Non-pigmented ciliary epithelial cell (primary cell): ENCODE measurements at regions not wholly inside any gene's neighbourhood (a gene's known extent, or its start where the extent isn't known, plus 50 kb on each side); places are given as distances from the start of the nearest gene placed in this dataset.

ENCODE experiments used
- DNase-seq: peaks from one replicate; pipeline ENCODE4 v3.0.0-alpha.2; 2010; ENCODE audit warnings: low read depth

DNA sequence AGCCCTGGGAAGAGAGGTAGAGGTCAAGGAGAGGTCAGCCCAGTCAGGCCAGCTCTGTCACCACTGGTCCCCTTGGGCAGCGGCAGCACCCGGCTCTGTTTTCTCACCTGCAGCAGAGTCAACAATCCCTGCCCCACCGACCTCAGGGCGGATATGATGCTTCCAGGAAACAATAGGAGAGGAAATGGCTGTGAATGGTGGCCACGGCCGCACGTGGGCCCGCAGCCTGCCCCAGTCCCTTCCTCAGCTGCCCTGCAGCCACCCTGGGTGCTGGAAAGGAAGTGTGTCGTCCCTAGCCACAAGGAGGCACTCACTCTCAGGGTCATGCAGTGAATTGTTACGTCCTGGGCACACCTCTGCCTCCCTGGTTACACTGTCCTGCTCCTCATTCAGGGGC is 92.5 kb upstream of the ENPP6 start:
- DNase-seq = no peak

GRCh38 chr4:184309241-184310170 is 91.8 kb upstream of the ENPP6 start:
- DNase-seq = no peak

GRCh38 chr4:184306949-184307348 is 89.3 kb upstream of the ENPP6 start:
- DNase-seq = peak; percentile 2

DNA sequence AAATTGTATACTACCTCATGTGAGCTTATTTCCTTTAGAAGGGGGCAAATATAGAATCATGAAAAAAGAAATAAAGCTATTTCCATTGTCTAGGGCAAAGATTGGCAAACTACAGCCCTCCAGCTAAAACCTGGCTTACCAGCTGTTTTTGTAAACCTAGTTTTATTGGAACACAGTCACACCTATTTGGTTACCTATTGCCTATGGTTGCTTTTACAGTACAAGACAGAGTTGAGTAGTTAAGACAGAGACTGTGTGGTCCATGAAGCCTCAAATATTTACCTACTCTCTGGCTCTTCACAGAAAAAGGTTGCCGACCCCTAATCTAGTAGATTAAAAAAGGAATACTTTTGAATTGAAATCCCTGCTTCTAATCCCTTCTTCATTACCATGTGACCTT is 88.8 kb upstream of the ENPP6 start:
- no peak for DNase-seq

- no peak for DNase-seq
Observed at GRCh38 chr4:184300816-184301215, 83.1 kb upstream of the ENPP6 start.

- DNase-seq = no peak
Observed at GRCh38 chr4:184298254-184298653, 80.6 kb upstream of the ENPP6 start.

DNA sequence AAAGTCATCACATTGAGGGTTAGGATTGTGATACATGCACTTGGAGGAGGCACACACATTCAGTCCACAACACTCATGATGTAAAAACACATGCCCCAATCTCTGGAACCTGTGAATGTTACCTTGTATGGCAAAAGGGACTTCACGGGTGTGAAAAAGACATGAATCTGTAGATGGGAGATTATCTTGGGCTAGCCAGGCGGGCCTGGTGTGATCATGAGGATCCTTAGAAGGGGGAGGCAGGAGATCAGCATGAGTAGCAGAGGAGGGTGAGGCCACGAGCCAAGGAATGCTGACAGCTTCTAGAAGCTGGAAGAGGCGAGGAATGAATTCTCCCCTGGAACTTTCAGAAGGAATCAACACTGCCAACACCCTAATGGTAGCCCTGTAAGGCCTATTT is 77.5 kb upstream of the ENPP6 start:
- DNase-seq = no peak

DNA sequence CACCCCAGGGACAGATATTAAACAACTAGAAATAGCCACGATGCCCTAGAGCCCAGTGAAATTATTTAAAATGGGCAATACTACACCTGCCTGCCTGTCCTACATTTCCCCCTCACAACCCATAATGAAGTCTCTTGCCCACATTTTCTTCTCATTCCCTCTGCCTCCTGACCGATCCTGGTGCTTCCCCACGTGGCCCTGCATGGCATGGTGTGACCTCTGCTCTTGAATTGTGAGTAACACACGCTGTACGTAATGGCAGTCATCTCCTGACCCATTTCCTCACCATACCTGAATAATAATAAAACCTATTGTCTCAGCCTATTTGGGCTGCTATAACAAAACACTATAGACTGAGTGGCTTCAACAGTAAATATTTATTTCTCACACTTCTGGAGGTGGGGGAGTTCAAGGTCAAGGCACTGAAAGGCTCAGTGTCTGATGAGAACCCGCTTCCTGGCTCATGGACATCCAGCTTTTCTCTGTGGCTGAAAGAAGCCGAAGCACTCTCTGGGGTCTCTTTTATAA is 77.0 kb upstream of the ENPP6 start:
- no peak for DNase-seq

DNA sequence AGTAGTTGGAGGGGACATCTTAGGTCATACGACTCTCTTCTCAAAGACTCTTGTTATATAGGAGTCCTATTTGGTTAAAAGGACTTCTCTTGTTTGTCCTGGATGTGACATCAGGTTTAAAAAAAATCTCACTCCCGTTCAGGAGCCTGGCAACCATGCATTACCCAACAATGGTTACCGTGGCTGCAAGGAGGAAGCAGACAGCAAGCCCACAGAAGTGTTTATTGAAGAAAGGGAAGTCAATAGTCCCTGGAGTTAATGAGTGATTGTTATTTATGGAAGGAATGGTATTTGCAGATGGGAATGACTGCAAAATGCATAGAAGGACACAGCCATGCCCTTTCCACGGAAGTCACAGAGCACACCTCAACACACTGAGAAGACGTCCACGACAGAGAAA is 75.9 kb upstream of the ENPP6 start:
- no peak for DNase-seq

- no peak for DNase-seq
Observed at GRCh38 chr4:184292877-184293276, 75.2 kb upstream of the ENPP6 start.

DNA sequence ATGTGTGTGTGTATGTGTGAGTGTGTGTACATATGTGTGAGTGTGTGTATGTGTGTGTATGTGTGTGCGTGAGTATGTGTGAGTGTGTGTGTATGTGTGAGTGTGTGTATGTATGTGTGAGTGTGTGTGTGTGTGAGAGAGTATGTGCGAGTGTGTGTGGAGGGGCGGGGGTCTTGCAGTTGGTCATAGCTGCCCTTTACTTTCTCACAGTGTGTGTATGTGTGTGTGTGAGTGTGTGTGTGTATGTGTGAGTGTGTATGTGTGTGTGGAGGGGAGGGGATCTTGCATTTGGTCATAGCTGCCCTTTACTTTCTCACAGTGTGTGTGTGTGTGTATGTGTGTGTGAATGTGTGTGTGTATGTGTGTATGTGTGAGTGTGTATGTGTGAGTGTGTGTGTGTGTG is 74.8 kb upstream of the ENPP6 start:
- DNase-seq = no peak

DNA sequence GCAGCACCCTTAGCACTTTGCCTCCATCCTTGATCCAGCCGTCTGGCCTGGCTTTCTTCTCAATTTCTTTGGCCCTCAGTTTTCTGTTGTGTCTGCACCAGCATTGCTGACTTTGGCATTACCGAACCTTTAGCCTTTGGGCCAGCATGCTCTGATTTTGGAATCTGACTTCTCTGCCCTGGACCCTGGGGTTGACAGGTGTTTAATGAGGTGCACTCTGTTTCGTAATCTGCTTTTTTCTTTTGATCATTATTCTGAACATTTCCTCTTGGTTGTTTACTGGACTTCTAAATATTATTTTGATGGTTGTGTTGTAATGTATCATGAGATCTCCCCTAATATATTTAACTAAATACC is 71.5 kb upstream of the ENPP6 start:
- no peak for DNase-seq

DNA sequence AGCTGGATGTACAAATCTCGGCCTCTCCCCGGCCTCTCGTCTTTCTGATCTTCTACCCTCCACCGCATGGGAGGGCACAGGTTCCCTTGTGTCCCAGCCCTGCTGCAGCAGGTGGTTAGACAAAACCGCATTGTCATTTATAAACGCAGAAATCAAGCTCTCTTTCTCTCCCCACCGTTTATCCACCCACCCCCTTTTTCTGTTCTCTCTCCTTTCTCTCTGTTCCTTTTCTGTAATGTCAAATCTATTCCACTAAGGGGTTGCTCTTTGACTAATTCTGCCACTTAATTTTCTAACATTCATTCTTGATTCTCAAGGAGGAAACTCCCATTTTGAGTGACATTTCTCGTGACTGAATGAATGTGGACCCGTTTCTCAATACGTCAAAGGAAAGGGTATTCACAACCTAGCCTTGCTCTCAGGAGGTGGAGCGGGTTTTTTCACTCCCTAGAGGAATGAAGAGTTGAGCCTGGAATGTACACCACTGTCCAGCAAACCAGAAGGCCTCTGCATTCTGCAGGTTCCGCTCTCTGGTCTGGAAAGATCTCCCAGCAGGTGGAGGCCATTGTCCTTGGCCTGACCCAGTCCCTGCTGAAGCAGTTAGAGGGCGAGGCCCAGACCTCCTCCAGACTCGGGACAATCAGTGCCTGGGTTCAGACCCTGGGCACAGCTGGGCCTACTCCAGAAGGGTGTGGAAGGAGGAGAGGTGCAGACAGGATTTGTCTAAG is 70.9 kb upstream of the ENPP6 start:
- no peak for DNase-seq

GRCh38 chr4:184287697-184288255 is 70.1 kb upstream of the ENPP6 start:
- DNase-seq = peak; percentile 27

DNA sequence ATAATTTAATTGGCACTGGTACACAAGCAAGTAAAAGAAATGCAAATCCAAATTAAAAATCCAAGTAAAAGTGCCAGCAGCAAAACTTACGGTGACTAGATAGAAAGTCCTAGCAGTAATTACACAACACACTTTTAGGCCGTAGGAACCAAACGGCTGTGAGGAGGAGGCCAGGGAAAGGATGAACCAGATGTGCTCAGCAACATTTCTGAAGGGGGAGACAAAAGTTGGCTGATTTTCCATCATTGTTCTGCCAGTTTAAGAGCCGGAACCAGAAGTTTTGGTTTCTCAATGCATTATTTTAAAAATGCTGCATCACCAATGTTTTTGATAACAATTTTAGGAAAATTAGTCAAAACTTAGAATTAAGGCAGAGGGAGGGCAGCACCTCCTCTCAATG is 68.7 kb upstream of the ENPP6 start:
- DNase-seq = no peak

DNA sequence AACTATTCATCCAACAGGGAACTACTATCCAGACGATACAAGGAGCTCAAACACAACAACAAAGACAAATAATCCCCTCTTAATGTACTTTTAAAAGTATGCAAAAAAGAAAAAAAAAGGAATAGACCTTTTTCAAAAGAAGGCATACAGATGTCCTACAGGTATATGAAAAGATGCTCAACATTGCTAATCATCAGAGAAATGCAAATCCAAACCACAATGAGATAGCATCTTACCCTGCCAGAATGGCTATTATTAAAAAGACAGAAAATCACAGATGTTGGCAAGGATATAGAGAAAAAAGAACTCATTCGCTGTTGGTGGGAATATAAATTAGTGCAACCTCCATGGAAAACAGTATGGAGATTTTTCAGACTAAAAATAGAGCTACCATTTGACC is 67.1 kb upstream of the ENPP6 start:
- no peak for DNase-seq

DNA sequence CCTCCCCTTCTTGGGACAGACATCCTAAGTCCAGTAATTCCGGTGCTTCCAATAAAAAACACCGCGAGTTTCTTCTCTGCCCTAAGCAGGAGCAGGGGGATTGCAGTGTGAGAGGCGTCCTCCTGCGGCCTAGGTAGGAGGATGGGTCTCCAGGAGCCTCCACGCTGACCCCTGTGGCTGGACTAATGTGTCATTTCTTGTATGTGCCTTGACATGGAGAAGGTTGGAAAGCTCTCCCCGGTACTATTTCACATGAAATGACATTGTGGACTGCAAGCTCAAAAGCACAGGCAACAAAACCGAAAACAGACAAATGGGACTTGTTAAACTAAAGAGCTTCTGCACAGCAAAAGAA is 66.6 kb upstream of the ENPP6 start:
- no peak for DNase-seq

DNA sequence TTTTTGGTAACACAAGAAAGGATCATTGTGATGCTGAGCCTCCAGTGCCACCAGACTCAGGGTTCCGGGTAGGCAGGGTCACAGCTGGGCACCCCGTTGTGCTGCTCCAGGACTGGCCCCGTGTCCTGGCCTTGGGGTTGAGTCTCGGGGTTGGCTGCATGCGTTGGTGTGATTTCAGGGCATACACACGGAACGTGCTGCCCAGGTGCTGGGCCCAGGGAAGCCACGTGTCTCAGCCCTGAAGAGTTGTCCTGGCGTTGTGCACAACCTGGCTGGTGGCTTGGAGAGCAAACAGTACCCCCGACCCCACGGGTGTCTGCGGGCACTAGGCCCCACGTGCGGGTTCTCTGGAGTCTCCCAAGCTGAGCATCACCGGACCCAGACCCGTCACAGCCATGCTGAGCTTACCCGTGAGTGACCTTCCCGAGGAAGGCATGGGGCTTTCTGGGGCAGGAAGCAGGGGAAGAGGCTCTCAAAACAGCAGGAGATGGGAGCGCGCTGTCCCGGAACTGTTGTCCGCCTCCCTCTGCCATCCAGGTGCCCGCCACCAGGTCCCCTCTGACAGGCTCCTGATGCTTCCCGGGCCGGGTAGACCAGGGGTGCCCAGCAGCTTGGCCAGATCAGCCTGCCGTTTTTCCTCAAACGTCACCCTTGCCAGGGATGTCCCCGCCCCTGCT is 66.1 kb upstream of the ENPP6 start:
- no peak for DNase-seq

DNA sequence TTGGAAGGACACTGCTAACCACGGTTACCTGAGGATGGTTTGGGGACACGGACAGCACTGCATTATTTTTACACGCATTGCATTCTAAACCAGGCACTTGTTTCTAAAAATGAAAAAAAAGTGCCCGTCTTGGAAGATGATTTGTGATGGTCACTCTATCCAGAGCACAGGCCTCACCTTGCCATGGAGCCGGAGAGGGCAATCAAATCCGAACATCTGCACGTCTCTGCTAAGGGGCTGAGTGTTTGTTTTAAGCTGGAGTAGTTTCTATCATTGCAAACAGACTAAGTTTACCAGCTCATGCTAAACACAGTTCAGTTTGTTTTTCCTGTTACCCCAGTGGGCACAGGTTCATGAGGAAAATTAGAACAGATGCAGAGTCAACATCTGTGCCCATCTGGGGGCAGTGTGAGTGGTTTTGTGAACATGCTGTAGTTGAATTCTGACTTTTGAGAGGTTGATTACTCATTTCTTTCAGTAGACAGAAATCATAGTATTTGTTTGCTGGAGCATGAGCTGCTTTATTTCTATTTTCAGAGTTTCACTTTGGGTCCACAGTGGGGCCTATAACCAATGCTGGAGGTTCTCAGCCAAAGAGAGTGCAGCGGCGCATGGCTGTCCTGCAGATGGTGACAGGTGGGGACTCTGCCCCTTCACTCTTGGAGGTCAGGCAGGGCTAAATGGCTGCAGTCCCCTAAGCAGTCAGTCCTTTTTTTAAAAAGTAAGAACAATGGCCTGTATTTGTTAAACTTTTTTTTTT is 65.4 kb upstream of the ENPP6 start:
- DNase-seq = no peak

- DNase-seq = no peak
Observed at GRCh38 chr4:184282251-184282713, 64.6 kb upstream of the ENPP6 start.
